ENCODE measurements at regions not wholly inside any gene's neighbourhood (a gene's known extent, or its start where the extent isn't known, plus 50 kb on each side); places are given as distances from the start of the nearest gene placed in this dataset.

GRCh38 chr1:4101459-4102161, 201.5 kb upstream of the C1orf174 start:
- TF ChIP-seq ELF4 (IDR thresholded peaks at IDR 0.05) (no peak), FOXM1 (IDR thresholded peaks at IDR 0.05; ENCODE audit: borderline replicate concordance) (no peak), PKNOX1 (IDR thresholded peaks at IDR 0.05) (no peak), SUZ12 (IDR thresholded peaks at IDR 0.05) (no peak), CTBP1 (IDR thresholded peaks at IDR 0.05; ENCODE audit: borderline replicate concordance) (no peak), ZNF384 (IDR thresholded peaks at IDR 0.05) (no peak), SP1 (IDR thresholded peaks at IDR 0.05) (no peak), NFRKB (IDR thresholded peaks at IDR 0.05) (no peak), ARNT (IDR thresholded peaks at IDR 0.05) (no peak), TARDBP (IDR thresholded peaks at IDR 0.05) (no peak), L3MBTL2 (conservative IDR thresholded peaks at IDR 0.05) (no peak), LEF1 (IDR thresholded peaks at IDR 0.05; ENCODE audit: borderline replicate concordance) (no peak), BHLHE40 (IDR thresholded peaks at IDR 0.05; ENCODE audit: borderline replicate concordance) (no peak), FOXK2 (IDR thresholded peaks at IDR 0.05) (no peak), HDGF (IDR thresholded peaks at IDR 0.05; ENCODE audit: borderline replicate concordance) (no peak), FOXA1 (IDR thresholded peaks at IDR 0.05) (no peak)
- ChIA-PET POLR2A (no interaction called here), CTCF (no interaction called here)
- DNase-seq (ENCODE audit: extremely low spot score): no peak

- CTCF ChIA-PET: interaction anchor here (0.6 kb wide), 1 partner anchor 143 kb away, joined by 8 read pairs; no protein-coding TSS in a partner anchor
- POLR2A ChIA-PET: no interaction called here
- no peak for DNase-seq (ENCODE audit: extremely low spot score)
- TF ChIP-seq ARNT (IDR thresholded peaks at IDR 0.05) (no peak), SUZ12 (IDR thresholded peaks at IDR 0.05) (no peak), FOXK2 (IDR thresholded peaks at IDR 0.05) (no peak), FOXM1 (IDR thresholded peaks at IDR 0.05; ENCODE audit: borderline replicate concordance) (no peak), SP1 (IDR thresholded peaks at IDR 0.05) (no peak), ELF4 (IDR thresholded peaks at IDR 0.05) (no peak), CTBP1 (IDR thresholded peaks at IDR 0.05; ENCODE audit: borderline replicate concordance) (no peak), NFRKB (IDR thresholded peaks at IDR 0.05) (no peak), ZNF384 (IDR thresholded peaks at IDR 0.05) (no peak), FOXA1 (IDR thresholded peaks at IDR 0.05) (no peak), PKNOX1 (IDR thresholded peaks at IDR 0.05) (no peak), LEF1 (IDR thresholded peaks at IDR 0.05; ENCODE audit: borderline replicate concordance) (no peak), L3MBTL2 (conservative IDR thresholded peaks at IDR 0.05) (no peak), TARDBP (IDR thresholded peaks at IDR 0.05) (no peak), HDGF (IDR thresholded peaks at IDR 0.05; ENCODE audit: borderline replicate concordance) (no peak), BHLHE40 (IDR thresholded peaks at IDR 0.05; ENCODE audit: borderline replicate concordance) (no peak)
Measured at GRCh38 chr1:4105300-4105880, 205.3 kb upstream of the C1orf174 start.

GRCh38 chr1:4106731-4107130, 206.7 kb upstream of the C1orf174 start:
- no peak for DNase-seq (ENCODE audit: extremely low spot score)
- ChIA-PET CTCF (interaction anchor here (0.6 kb wide), 1 partner anchor 1409 kb away, joined by 5 read pairs; no protein-coding TSS in a partner anchor), POLR2A (no interaction called here)
- TF ChIP-seq ARNT (IDR thresholded peaks at IDR 0.05) (no peak), FOXM1 (IDR thresholded peaks at IDR 0.05; ENCODE audit: borderline replicate concordance) (no peak), SUZ12 (IDR thresholded peaks at IDR 0.05) (no peak), ELF4 (IDR thresholded peaks at IDR 0.05) (no peak), L3MBTL2 (conservative IDR thresholded peaks at IDR 0.05) (no peak), BHLHE40 (IDR thresholded peaks at IDR 0.05; ENCODE audit: borderline replicate concordance) (no peak), PKNOX1 (IDR thresholded peaks at IDR 0.05) (no peak), ZNF384 (IDR thresholded peaks at IDR 0.05) (no peak), FOXA1 (IDR thresholded peaks at IDR 0.05) (no peak), TARDBP (IDR thresholded peaks at IDR 0.05) (no peak), SP1 (IDR thresholded peaks at IDR 0.05) (no peak), CTBP1 (IDR thresholded peaks at IDR 0.05; ENCODE audit: borderline replicate concordance) (no peak), NFRKB (IDR thresholded peaks at IDR 0.05) (no peak), LEF1 (IDR thresholded peaks at IDR 0.05; ENCODE audit: borderline replicate concordance) (no peak), FOXK2 (IDR thresholded peaks at IDR 0.05) (no peak), HDGF (IDR thresholded peaks at IDR 0.05; ENCODE audit: borderline replicate concordance) (no peak)

- CTCF ChIA-PET: interaction anchor here (0.6 kb wide), 1 partner anchor 1408 kb away, joined by 5 read pairs; no protein-coding TSS in a partner anchor
- no peak for TF ChIP-seq HDGF (IDR thresholded peaks at IDR 0.05; ENCODE audit: borderline replicate concordance)
- no peak for TF ChIP-seq L3MBTL2 (conservative IDR thresholded peaks at IDR 0.05)
- DNase-seq (ENCODE audit: extremely low spot score): no peak
- POLR2A ChIA-PET: no interaction called here
Measured at GRCh38 chr1:4107291-4107690, 207.2 kb upstream of the C1orf174 start.

GRCh38 chr1:4108331-4108730, 208.3 kb upstream of the C1orf174 start:
- DNase-seq (ENCODE audit: extremely low spot score): no peak
- TF ChIP-seq LEF1 (IDR thresholded peaks at IDR 0.05; ENCODE audit: borderline replicate concordance) (no peak), HDGF (IDR thresholded peaks at IDR 0.05; ENCODE audit: borderline replicate concordance) (no peak), TARDBP (IDR thresholded peaks at IDR 0.05) (no peak), L3MBTL2 (conservative IDR thresholded peaks at IDR 0.05) (no peak), PKNOX1 (IDR thresholded peaks at IDR 0.05) (no peak), ARNT (IDR thresholded peaks at IDR 0.05) (no peak), SUZ12 (IDR thresholded peaks at IDR 0.05) (no peak)
- ChIA-PET POLR2A (no interaction called here), CTCF (no interaction called here)
